ENCODE measurements at regions not wholly inside any gene's neighbourhood (a gene's known extent, or its start where the extent isn't known, plus 50 kb on each side); places are given as distances from the start of the nearest gene placed in this dataset.

DNA sequence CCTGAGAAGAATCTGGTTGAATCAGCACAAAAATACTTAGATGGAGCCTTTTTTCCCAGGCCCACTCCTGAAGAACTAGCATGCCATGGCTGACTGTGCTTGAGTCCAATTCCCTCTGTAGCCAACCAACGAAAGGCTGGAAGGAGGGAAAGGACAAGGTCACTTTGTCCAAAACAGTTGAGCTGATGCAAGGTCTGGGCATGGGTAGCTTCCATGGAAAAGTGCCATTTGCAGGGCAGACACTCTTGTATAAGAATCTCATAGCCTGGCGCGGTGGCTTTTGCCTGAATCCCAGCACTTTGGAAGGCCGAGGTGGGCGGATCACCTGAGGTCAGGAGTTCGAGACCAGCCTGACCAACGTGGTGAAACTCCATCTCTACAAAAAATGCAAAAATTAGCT, 125.0 kb upstream of the LGSN start:
- TF ChIP-seq, protein P1, sequence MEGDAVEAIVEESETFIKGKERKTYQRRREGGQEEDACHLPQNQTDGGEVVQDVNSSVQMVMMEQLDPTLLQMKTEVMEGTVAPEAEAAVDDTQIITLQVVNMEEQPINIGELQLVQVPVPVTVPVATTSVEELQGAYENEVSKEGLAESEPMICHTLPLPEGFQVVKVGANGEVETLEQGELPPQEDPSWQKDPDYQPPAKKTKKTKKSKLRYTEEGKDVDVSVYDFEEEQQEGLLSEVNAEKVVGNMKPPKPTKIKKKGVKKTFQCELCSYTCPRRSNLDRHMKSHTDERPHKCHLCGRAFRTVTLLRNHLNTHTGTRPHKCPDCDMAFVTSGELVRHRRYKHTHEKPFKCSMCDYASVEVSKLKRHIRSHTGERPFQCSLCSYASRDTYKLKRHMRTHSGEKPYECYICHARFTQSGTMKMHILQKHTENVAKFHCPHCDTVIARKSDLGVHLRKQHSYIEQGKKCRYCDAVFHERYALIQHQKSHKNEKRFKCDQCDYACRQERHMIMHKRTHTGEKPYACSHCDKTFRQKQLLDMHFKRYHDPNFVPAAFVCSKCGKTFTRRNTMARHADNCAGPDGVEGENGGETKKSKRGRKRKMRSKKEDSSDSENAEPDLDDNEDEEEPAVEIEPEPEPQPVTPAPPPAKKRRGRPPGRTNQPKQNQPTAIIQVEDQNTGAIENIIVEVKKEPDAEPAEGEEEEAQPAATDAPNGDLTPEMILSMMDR (conservative IDR thresholded peaks at IDR 0.05), result no peak
- TF ChIP-seq ZFX (IDR thresholded peaks at IDR 0.05), result no peak
